OCI-LY1 (cell line): ENCODE measurements at regions not wholly inside any gene's neighbourhood (a gene's known extent, or its start where the extent isn't known, plus 50 kb on each side); places are given as distances from the start of the nearest gene placed in this dataset.

Experiments
- H2AFZ ChIP-seq: fragments of 200-600 bp; sonication (generic), shearing (Covaris generic); 2 replicates; pipeline ENCODE4 v1.6.0; 2014; ENCODE audit warnings: antibody characterized with exemption, mild to moderate bottlenecking, low read length
- H3F3A ChIP-seq: fragments of 200-600 bp; sonication (generic), shearing (Covaris generic); 2 replicates; pipeline ENCODE4 v1.6.0; 2014; ENCODE audit warnings: mild to moderate bottlenecking, antibody characterized with exemption, low read length, moderate library complexity; ENCODE audit not compliant: insufficient read depth
- H3K27ac ChIP-seq: fragments of 200-600 bp; sonication (generic); 2 replicates; pipeline ENCODE4 v1.5.1; 2014; ENCODE audit warnings: low read length, mixed run types, mild to moderate bottlenecking, low read depth; ENCODE audit not compliant: poor library complexity, severe bottlenecking
- H3K27me3 ChIP-seq: fragments of 200-600 bp; sonication (generic); 2 replicates; pipeline ENCODE4 v1.6.0; 2014; ENCODE audit warnings: antibody characterized with exemption, mild to moderate bottlenecking, low read length, moderate library complexity; ENCODE audit not compliant: insufficient read depth
- H3K36me3 ChIP-seq: fragments of 200-600 bp; sonication (generic); 2 replicates; pipeline ENCODE4 v1.6.1; 2014; ENCODE audit warnings: mild to moderate bottlenecking, antibody characterized with exemption, low read length, moderate library complexity, mixed read lengths; ENCODE audit not compliant: insufficient read depth
- H3K4me1 ChIP-seq: fragments of 200-600 bp; sonication (generic); 2 replicates; pipeline ENCODE4 v1.5.1; 2014; ENCODE audit warnings: mild to moderate bottlenecking, low read length, moderate library complexity; ENCODE audit not compliant: insufficient read depth, severe bottlenecking
- H3K4me2 ChIP-seq: fragments of 200-600 bp; sonication (generic), shearing (Covaris generic); 2 replicates; pipeline ENCODE4 v1.6.1; 2014; ENCODE audit warnings: low read length
- H3K4me3 ChIP-seq: fragments of 200-600 bp; sonication (generic); 2 replicates; pipeline ENCODE4 v1.5.1; 2014; ENCODE audit warnings: low read length, low read depth, mild to moderate bottlenecking, mixed read lengths; ENCODE audit not compliant: poor library complexity, severe bottlenecking
- H3K79me2 ChIP-seq: fragments of 200-600 bp; shearing (Covaris generic); 2 replicates; pipeline ENCODE4 v1.6.1; 2016; ENCODE audit warnings: mixed run types, low read length, mixed read lengths; ENCODE audit not compliant: insufficient read depth
- H3K9ac ChIP-seq: fragments of 200-600 bp; sonication (generic), shearing (Covaris generic); 2 replicates; pipeline ENCODE4 v1.6.1; 2014; ENCODE audit warnings: mild to moderate bottlenecking, low read length, mixed read lengths
- H3K9me2 ChIP-seq: fragments of 200-600 bp; sonication (generic), shearing (Covaris generic); 2 replicates; pipeline ENCODE4 v1.6.1; 2014; ENCODE audit warnings: low read depth, mild to moderate bottlenecking, low read length, mixed read lengths
- H3K9me3 ChIP-seq: fragments of 200-600 bp; shearing (Covaris generic); 2 replicates; pipeline ENCODE4 v1.6.1; 2014; ENCODE audit warnings: low read length, mixed read lengths
- H4K20me1 ChIP-seq: fragments of 200-600 bp; sonication (generic), shearing (Covaris generic); 2 replicates; pipeline ENCODE4 v1.6.0; 2016; ENCODE audit warnings: mild to moderate bottlenecking, low read length; ENCODE audit not compliant: insufficient read depth
- CTCF ChIP-seq: fragments of 200-600 bp; sonication (generic), shearing (Covaris generic); IDR thresholded peaks from 2 replicates; pipeline ENCODE4 v1.5.1; 2017; ENCODE audit warnings: mild to moderate bottlenecking, antibody characterized with exemption, low read length, moderate library complexity, mixed read lengths
- EZH2 ChIP-seq: fragments of 200-600 bp; sonication (generic), shearing (Covaris generic); IDR thresholded peaks from 2 replicates; pipeline ENCODE4 v1.8.0; 2017; ENCODE audit warnings: borderline replicate concordance, mixed run types, mild to moderate bottlenecking, antibody characterized with exemption, low read length, moderate library complexity, mixed read lengths

GRCh38 chr3:24764236-24764915, 269.7 kb upstream of the THRB start:
- no peaks in the 10 kb centered on the region for H3K36me3 ChIP-seq
- no peaks in the 10 kb centered on the region for H3K79me2 ChIP-seq
- H3F3A ChIP-seq = no peaks in the 10 kb centered on the region
- no peak overlapping the region for H3K27ac ChIP-seq
- no peak overlapping the region for H3K9ac ChIP-seq
- H2AFZ ChIP-seq = no peak overlapping the region
- TF ChIP-seq EZH2 (no peak), CTCF (no peak)
- H3K4me1 ChIP-seq = no peaks in the 10 kb centered on the region
- H3K4me2 ChIP-seq = no peak overlapping the region
- H3K9me3 ChIP-seq = no peaks in the 10 kb centered on the region
- H4K20me1 ChIP-seq = no peaks in the 10 kb centered on the region
- H3K9me2 ChIP-seq = no peaks in the 10 kb centered on the region
- no peak overlapping the region for H3K4me3 ChIP-seq
- H3K27me3 ChIP-seq = no peaks in the 10 kb centered on the region

- Histone ChIP-seq H3K4me1 (no peaks in the 10 kb centered on the region), H3K4me3 (no peak overlapping the region), H3K9ac (no peak overlapping the region), H3K4me2 (no peak overlapping the region), H3K79me2 (no peaks in the 10 kb centered on the region), H3K27ac (no peak overlapping the region), H4K20me1 (no peaks in the 10 kb centered on the region), H3K9me3 (no peaks in the 10 kb centered on the region), H2AFZ (no peak overlapping the region), H3K36me3 (no peaks in the 10 kb centered on the region), H3K27me3 (no peaks in the 10 kb centered on the region), H3F3A (no peaks in the 10 kb centered on the region), H3K9me2 (no peaks in the 10 kb centered on the region)
- TF ChIP-seq CTCF (no peak), EZH2 (no peak)
These were observed 270.7 kb upstream of the THRB start for GRCh38 chr3:24765399-24765798.

- Histone ChIP-seq H3K9me2 (no peaks in the 10 kb centered on the region), H3K79me2 (no peaks in the 10 kb centered on the region), H3K9me3 (no peaks in the 10 kb centered on the region), H3K36me3 (no peaks in the 10 kb centered on the region), H2AFZ (no peak overlapping the region), H3K9ac (no peak overlapping the region), H3K4me1 (no peaks in the 10 kb centered on the region), H3K27ac (no peak overlapping the region), H4K20me1 (no peaks in the 10 kb centered on the region), H3K4me2 (no peak overlapping the region), H3K4me3 (no peak overlapping the region), H3F3A (no peaks in the 10 kb centered on the region), H3K27me3 (no peaks in the 10 kb centered on the region)
- TF ChIP-seq EZH2 = no peak
- no peak for TF ChIP-seq CTCF
These were observed 275.3 kb upstream of the THRB start for GRCh38 chr3:24769918-24770317.
